ENCODE measurements at regions not wholly inside any gene's neighbourhood (a gene's known extent, or its start where the extent isn't known, plus 50 kb on each side); places are given as distances from the start of the nearest gene placed in this dataset.

DNA sequence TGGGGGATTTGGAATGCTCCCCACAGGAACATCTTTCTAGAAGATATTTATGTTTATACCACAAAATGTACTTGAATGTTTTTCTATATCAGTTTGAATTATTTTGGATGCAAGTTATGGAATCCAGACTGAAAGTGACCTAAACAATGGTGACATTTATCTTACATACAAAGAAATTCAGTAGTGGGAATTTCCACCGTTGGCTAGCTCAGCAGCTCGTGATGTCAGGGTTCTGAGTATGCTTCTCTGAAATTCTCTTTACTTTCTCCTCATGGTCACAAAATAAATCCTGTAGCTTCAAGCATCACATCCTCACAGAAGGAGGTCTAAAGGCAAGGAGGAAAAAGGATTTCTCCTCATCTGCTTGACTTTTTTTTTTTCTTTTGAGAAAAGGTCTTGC lies 105.3 kb downstream of the AKAIN1 start:
- DNase-seq, result no peak

DNA sequence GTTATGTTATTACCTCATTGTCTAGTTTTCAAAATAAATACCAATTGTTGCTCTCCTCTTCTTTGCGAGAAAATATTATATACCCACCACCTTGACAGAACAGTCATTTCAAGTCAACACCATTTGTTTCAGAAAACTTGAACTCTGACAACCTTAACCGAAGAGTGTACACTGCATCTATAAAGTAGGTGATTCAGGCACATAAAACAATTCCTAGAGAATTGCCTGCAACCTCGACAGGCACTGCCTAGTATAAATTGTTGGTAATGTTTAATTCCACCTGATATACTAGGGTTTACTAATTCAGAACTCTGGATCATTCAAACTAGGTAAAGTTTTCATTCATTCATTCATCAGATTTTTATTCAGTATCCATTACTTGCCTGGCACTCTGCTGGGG lies 121.8 kb downstream of the AKAIN1 start:
- DNase-seq, result no peak

DNA sequence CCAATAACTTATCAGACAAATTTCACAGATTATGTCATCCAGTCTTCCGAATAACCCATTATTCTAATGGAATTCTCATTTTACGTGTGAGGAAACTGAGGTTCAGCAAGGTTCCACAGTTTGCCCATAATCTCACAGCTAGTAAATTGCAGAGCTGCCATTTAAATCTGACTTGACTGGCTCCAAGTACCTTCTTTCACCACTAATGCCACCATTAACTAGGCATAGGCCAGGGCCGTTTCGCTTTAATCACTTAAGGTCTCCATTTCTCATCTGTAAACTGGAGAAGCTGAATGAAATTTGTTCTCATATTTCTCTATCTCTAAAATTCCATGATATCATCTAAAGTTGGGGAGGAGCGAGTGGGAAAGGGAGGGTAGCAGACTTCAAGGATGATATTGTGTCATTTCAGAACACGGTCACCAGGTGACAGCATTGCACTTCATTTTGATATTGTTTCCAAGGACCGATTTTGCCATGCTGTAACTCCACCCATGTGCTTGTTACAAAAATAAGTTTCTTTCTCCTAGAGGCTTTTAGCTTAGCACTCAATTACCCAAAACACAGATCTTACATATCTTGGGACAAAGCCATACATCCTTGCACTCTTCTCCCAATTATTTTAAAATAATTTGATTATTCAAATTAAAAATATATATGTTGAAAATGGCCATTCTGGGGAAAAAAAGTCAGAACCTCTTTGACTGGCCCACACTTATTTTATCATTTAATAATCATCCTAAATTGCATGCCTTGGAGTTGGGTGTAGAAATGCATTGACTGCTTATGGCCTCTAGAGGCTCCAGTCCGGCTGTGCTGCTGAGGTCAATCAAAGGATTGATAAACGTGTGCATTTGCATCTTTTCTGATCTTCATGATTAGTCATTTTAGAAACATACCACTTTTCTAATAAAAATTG lies 123.8 kb downstream of the AKAIN1 start:
- DNase-seq, result peak; percentile 43

DNA sequence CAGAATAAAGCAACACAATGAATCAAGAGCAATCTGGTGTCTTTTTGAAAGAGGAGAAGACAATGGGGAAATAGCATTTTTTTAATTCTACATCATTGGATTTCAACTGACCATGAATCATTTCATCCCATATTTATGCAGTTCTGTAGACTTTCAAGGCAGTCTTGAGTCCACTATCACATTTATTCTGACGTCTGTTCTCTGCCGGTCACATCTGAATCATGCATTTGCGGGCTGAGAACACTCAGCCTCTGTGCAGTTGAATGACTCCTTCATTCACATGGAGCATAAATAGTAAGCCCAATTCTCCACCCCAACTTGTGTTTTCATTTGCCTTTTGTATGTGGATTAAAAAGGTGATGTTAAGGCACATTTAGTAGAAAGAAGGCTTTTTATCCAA lies 128.2 kb downstream of the AKAIN1 start:
- no peak for DNase-seq

- peak; percentile 21 for DNase-seq
These were observed 130.6 kb downstream of the AKAIN1 start for GRCh38 chr18:5066380-5066977.

DNA sequence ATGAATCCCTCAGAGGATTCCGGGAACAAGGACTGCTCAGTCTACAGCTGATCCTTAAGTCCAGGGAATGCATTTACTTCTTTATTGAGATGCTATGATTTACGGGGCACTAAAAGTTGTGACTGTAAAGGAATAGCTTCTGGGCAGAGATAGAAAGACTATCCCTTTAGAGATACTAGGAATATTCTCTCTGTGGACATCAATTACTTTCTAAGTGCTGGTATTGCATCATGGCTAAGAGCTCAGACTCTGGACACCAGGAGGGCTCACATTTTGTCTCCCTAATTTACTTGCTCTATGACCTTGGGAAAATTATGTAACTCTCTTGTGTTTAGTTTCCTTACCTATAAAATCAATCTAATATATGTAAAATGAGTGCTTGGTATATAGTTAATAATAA lies 131.4 kb downstream of the AKAIN1 start:
- DNase-seq, result no peak

- no peak for DNase-seq
These were observed 132.2 kb downstream of the AKAIN1 start for GRCh38 chr18:5064841-5065370.

GRCh38 chr18:5061785-5062184 lies 135.3 kb downstream of the AKAIN1 start:
- no peak for DNase-seq

GRCh38 chr18:5060543-5060942 lies 136.5 kb downstream of the AKAIN1 start:
- DNase-seq, result no peak

DNA sequence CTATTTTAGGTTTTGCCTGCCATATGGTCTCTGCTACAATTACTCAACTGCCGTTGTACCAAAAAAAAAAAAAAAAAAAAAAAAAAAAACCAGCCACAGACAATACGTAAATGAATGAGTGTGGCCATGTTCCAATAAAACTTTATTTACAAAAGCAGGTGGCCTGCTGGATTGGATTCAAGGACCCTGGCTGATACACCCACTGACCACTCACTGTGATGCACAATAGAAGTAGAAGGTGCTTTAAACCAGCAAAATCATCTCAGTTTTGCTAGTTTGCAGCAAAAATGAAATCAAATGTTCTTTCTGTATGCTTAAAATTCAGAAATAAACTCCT lies 137.4 kb downstream of the AKAIN1 start:
- no peak for DNase-seq

DNA sequence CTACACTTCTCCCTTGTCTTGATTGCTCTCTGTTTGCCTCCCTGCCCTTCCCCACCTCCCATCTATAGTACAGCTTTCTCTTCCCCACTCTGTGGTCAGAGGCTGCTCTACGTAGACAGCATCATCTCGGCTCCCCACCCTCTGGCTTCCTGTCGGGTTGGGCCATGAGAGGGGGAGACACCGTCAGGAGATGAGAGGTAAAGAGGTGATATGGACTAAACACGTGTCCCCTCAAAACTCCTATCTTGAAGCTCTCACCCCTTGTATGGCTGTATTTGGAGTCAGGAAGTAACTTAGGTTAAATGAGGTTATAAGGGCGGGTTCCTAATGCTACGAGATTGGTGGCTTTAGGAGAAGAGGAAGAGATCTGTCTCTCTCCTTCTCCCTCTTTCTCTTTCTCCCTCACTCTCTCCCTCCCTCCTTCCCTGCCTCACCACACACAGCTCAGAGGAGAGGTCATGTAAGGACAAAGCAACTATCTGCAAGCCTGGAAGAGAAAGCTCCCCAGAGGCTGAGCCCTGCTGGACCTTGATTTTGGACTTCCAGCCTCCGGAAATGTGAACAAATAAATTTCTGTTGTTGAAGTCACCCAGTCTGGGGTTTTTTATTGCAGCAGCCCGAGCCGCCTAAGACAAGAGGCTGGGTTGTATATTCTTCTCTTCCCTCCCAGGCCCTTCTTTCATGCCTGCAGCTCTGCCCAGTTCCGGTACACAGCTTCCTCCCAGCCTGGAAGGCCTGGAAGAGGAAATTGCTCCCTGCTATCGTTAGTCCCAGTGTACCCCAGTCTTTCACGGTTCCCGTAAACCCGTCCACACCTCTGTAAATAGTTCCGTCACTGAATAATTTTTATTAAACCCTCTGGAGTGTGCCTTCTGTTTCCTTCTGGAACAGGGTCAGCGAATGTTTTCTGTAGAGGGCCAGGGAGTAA lies 138.0 kb downstream of the AKAIN1 start:
- peak; percentile 1 for DNase-seq

DNA sequence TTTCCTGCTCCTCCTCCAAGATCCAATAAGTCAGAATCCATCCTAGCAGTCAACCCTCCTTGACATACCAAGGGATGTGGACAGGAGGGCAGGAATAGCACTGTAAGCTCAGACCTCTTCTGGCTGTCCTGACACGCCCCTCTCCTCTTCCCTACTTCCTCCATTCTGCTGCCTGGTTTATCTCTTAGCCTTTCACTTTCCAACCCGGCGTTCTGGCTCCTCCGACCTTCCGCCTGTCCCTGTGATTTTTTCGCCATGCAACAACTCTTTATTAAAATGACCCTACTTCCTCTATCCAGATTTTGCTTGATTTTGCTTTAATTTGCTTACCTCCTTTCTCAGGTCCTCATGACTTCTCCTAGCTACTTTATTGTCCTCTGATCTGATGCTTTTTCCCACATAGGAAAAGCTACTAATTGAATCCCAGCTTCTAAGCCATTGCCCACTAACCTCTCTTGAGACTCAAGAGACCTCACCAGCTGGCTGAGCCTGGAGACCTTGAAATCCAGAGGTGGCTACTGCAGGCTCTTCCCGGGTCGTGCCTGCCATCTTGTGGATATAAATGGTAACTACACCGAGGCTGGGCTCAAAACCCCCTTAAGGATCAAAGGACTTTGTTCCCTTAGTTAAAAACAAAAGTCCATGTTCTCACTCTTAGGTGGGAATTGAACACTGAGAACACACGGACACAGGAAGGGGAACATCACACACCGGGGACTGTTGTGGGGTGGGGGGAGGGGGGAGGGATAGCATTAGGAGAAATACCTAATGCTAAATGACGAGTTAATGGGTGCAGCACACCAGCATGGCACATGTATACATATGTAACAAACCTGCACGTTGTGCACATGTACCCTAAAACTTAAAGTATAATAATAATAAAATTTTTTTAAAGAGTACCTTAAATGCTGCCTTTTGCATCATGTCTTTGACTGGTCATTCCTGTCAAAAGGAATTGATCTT lies 139.4 kb downstream of the AKAIN1 start:
- DNase-seq, result peak; percentile 45

DNA sequence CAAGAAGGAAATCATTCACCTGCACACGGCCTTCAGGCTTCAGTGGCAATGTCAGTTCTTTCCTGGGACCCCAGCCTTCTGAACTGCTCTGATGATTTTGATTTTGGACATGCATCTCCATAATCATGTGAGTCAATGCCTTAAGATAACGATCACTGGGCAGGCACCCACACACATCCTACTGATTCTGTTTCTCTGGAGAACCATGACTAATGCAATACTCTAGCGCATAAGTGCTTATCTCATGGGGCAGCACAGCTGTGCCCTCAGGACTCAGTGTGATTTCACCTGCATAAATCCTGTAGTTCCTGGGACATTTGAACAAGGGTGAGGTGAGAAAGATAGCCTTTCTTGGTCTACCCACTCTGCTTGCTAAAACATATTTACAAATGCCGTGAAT lies 144.6 kb downstream of the AKAIN1 start:
- DNase-seq, result no peak

DNA sequence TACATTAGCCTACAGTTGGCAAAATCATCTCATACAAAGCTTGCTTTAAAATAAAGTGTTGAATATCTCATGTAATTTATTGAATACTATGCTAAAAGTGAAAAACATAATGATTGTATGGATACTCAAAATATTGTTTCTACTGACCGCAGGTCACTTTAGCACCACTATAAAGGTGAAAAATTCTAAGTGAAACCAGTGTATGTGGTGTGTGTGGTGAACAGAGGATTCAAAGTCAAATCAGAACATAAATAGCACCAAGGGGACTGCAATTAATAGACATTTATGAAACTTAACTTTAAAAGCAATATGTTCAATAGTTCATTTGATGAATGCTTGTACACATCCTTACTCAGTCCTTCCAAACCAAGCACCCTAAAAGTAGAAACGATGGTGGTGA lies 145.8 kb downstream of the AKAIN1 start:
- no peak for DNase-seq

DNA sequence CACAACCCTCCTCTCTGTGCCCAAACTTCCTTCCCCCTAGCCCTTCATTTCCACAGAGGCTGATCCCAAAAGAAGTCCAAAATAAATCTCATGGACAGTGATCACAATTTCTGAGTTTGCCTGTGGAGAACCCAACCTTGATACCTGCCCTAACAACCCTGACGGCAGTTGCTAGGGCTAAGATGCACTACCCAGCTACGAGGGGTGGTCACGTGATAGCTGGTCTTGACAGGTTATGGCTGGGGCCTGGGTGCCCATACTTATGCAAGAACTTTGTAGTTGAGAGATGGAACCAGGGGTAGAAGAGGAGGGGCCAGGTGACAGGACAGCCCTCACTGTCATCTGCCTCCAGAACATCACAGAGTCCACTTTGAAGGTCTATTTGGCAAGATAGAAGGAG lies 147.9 kb downstream of the AKAIN1 start:
- DNase-seq, result no peak

DNA sequence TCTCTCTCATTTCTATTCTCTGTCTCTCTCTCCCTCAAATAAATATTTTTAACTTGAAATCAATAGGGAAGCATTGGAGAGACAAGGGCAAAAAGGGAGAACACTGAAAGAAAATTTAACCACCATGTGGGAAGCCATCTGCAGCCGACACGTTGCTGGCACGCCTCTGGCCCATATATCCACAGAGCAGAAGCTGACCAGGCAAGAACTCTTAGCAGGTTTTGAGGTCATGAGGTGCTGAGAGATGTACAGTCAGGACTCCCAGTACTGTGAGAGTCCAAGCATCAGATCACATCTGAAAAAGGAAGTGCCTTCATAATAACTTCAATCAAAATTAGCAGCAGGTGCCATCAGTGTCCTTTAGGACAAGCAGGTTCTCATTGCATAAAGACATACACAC lies 156.6 kb downstream of the AKAIN1 start:
- no peak for DNase-seq

DNA sequence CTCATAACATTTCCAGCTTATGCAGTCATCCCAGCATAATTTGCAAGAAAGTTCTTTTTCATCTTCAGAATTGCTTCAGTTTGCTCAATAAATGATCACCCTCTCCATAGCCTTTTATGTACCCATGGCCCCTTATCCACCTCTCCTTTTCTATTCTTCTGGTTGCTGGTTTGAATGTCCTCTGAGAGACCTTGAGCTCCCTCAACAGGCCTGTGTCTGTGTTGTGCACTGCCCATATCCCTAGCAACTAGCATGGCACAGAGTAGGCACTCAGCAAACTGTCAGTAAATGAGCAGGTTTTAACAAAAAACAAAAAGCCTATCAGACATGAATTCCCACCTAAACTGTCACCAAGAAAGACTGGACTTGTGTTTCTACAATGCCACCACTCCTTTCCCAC lies 160.5 kb downstream of the AKAIN1 start:
- DNase-seq, result no peak

DNA sequence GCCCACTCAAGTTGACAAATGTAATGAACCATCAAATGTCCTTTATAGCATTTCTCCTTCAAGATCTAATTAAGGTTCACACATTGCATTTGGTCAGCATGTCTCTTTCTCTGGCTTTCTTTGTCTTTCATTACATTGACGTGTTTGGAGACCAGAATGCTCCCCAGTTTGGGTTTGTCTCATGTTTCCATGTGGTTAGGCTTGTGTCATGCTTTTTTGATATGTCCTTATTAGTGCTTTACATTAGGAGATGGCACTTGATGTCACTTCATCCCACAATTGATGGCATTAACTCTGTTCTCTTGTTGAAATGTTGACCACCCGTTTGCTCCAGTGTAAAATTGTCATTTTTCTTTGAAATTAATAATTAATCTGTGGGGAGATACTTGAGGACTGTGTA lies 165.8 kb downstream of the AKAIN1 start:
- DNase-seq, result no peak

DNA sequence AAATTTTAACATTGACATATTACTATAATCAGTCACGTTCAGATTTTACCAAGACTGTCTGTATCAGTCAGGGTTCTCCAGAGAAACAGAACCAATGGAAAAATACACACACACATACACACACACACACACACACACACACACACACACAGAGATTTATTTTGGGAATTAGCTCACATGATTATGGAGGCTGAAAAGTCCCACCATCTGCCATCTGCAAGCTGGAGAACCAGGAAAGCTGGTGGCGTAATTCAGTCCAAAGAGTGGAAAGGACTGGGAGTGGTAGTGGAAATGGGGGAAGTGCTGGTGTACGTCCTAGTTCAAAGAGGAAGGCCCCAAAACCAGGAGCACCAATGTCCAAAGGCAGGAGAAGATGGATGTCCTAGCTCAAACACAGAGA lies 166.4 kb downstream of the AKAIN1 start:
- no peak for DNase-seq

DNA sequence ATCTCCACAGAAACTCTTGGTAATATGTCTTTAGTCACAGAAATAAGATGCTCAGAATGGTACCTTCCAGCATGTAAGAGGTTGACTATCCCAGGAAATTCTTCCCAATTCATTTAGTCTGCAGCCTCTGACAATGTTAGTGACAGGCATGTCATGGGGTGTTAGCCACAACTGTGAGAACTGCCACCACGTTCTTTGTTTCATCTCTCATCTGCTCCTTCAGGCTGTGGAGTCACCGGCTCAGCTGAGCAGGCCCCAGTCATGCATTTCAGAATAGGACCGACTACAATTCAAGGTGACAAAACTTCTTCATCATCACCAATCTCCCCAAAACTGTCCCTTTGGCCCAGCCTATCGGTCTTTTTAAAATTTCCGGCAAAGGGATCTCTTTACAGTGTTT lies 167.5 kb downstream of the AKAIN1 start:
- DNase-seq, result no peak

DNA sequence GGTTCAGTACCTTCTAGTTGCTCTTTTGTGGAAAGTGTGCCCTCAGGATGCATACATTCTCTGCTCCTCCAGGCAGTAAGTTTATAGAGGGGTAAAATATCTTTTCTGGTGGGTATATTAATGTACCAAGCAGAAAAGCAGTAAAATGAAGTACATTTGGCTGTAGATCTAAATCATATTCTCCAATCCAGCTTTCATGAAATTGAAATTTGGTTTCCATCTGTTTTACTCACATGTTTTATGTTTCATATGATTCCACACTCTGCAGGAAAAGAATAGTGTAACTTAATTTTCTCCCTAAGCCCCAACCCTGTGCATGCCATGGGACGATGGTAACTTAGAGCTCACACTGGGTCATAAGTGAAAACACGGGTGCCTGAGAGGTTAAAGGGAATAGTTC lies 172.3 kb downstream of the AKAIN1 start:
- no peak for DNase-seq

DNA sequence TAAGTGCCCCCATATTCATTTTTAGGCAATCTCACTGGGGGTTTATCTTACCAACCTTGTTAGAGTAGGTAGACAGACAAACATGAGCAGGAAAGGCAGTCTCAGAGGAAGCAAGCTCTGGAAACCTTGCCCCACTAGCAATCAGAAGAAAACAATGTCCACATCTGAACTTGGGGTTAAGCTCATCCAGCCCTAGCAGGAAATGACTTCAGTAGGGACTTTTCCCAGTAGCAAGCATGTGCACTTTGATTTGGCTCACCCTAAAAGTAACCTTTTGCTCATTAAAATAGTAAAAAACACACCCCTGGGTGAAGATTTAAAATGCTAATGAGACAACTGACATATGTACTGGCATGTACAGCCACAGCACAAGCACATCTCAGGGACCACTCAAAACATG lies 175.5 kb downstream of the AKAIN1 start:
- DNase-seq, result no peak

Measured in hematopoietic multipotent progenitor cell treated with erythropoietin and hydrocortisone succinate and interleukin-3 and kit ligand, for 8 days (in vitro differentiated cells).